ENCODE measurements at regions not wholly inside any gene's neighbourhood (a gene's known extent, or its start where the extent isn't known, plus 50 kb on each side); places are given as distances from the start of the nearest gene placed in this dataset.

DNA sequence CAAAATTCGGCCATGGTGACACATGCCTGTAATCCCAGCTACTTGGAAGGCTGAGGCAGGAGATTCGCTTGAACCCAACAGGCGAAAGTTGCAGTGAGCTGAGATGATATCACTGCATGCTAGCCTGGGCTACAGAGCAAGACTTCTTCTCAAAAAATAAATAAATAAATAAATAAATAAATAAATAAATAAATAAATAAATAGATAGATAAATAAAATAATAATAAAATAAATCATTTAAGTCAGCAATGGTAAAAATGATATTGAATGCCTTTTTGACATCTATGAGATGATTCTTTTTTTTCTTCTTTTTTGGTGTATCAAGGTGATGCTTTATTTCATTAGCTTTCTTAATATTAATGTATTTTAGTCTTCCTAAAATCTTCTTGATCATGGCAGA is 221.7 kb upstream of the RXFP2 start:
- TF ChIP-seq, protein P1, sequence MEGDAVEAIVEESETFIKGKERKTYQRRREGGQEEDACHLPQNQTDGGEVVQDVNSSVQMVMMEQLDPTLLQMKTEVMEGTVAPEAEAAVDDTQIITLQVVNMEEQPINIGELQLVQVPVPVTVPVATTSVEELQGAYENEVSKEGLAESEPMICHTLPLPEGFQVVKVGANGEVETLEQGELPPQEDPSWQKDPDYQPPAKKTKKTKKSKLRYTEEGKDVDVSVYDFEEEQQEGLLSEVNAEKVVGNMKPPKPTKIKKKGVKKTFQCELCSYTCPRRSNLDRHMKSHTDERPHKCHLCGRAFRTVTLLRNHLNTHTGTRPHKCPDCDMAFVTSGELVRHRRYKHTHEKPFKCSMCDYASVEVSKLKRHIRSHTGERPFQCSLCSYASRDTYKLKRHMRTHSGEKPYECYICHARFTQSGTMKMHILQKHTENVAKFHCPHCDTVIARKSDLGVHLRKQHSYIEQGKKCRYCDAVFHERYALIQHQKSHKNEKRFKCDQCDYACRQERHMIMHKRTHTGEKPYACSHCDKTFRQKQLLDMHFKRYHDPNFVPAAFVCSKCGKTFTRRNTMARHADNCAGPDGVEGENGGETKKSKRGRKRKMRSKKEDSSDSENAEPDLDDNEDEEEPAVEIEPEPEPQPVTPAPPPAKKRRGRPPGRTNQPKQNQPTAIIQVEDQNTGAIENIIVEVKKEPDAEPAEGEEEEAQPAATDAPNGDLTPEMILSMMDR (IDR thresholded peaks at IDR 0.05; ENCODE audit: low read depth, low read length), result no peak
- H3K9me3 ChIP-seq (ENCODE audit: control insufficient read depth, insufficient read depth, low read length), result no peaks in the 10 kb centered on the region
- CTCF ChIA-PET, result interaction anchor here (1.4 to 2.6 kb wide), 2 partner anchors 20 to 93 kb away, joined by 5 to 16 read pairs; no protein-coding TSS in a partner anchor
- POLR2A ChIA-PET, result no interaction called here
- H3K27ac ChIP-seq (ENCODE audit: low read depth, low read length), result no peak overlapping the region
- H3K4me3 ChIP-seq (ENCODE audit: low read depth, low read length), result no peak overlapping the region
- peaks cover 4% of the 10 kb centered on the region for H3K27me3 ChIP-seq (ENCODE audit: control insufficient read depth, insufficient read depth, low read length)
- no peak for DNase-seq (ENCODE audit: low read depth, low spot score)

DNA sequence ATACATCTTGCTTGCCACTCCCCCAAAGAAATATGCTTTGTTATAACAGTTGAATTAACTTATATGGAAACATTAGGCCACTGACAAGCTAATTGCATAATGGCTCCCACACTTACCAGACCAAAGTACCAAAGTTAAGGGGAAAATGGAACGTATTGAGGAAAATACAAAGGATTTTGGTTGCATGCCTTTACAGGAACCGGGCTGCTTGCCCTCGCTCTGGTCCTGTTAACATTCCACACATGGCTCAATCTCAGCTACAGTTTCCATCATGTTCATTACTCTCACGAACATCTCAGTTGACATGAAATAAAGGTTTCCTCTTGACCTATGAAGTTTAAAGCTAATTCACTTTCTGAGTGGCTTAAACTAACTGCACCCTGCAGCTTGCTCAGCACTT is 220.7 kb upstream of the RXFP2 start:
- no peak for DNase-seq (ENCODE audit: low read depth, low spot score)
- ChIA-PET POLR2A (no interaction called here), CTCF (interaction anchor here (0.6 to 2.6 kb wide), 3 partner anchors 19 to 201 kb away, joined by 3 to 16 read pairs (median 5); no protein-coding TSS in a partner anchor)
- TF ChIP-seq, protein P1 (IDR thresholded peaks at IDR 0.05; ENCODE audit: low read depth, low read length), result no peak
- H3K27ac ChIP-seq (ENCODE audit: low read depth, low read length), result no peak overlapping the region
- peaks cover 4% of the 10 kb centered on the region for H3K27me3 ChIP-seq (ENCODE audit: control insufficient read depth, insufficient read depth, low read length)
- H3K9me3 ChIP-seq (ENCODE audit: control insufficient read depth, insufficient read depth, low read length), result no peaks in the 10 kb centered on the region
- H3K4me3 ChIP-seq (ENCODE audit: low read depth, low read length), result no peak overlapping the region

DNA sequence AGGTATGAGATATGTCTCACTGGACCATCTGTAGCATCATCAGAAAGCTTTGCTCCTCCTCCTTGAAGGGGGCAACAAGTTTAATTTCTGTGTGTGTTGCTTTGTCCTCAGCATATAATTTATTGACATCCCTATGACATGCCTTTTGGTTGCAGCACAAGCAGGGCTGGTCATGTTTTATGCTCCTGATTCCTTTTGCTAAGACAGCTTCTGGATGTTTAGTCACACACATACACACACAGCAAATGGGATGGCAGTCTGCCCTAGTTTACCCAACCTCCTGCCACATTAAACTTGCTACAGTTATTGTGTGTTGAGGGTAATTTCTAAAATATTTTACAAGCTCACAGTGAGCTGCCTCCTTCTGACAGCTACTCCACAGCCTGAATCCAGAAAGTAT is 217.9 kb upstream of the RXFP2 start:
- H3K27me3 ChIP-seq (ENCODE audit: control insufficient read depth, insufficient read depth, low read length), result peaks cover 4% of the 10 kb centered on the region
- TF ChIP-seq, protein P1 (IDR thresholded peaks at IDR 0.05; ENCODE audit: low read depth, low read length), result no peak
- CTCF ChIA-PET, result interaction anchor here (0.6 to 2.5 kb wide), 3 partner anchors 15 to 90 kb away, joined by 3 to 13 read pairs (median 5); no protein-coding TSS in a partner anchor
- H3K27ac ChIP-seq (ENCODE audit: low read depth, low read length), result no peak overlapping the region
- H3K9me3 ChIP-seq (ENCODE audit: control insufficient read depth, insufficient read depth, low read length), result no peaks in the 10 kb centered on the region
- POLR2A ChIA-PET, result no interaction called here
- no peak for DNase-seq (ENCODE audit: low read depth, low spot score)
- H3K4me3 ChIP-seq (ENCODE audit: low read depth, low read length), result no peak overlapping the region

DNA sequence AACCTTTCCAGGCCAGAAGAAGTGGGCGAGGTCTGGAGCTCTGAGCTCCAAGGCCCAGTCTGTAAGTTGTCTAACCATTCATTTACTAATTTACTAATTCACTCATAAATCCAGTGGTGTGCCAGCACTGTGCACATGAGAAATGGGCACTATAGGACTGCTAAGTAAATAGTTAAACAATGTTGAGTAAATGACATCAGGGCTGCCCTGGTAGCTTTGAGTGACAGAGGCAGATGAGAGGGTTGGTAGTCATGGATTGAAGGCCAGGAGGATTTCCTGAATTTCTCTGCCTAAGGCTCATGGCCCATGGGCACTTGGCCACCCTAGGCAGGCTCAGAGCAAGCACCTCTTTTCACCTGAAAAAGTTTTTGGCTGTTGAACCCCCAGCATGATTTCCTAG is 216.9 kb upstream of the RXFP2 start:
- Histone ChIP-seq H3K4me3 (ENCODE audit: low read depth, low read length) (no peak overlapping the region), H3K27ac (ENCODE audit: low read depth, low read length) (no peak overlapping the region), H3K9me3 (ENCODE audit: control insufficient read depth, insufficient read depth, low read length) (no peaks in the 10 kb centered on the region), H3K27me3 (ENCODE audit: control insufficient read depth, insufficient read depth, low read length) (peaks cover 4% of the 10 kb centered on the region)
- ChIA-PET CTCF (interaction anchor here (1.0 to 2.5 kb wide), 2 partner anchors 16 to 91 kb away, joined by 5 to 13 read pairs; no protein-coding TSS in a partner anchor), POLR2A (no interaction called here)
- TF ChIP-seq, protein P1 (IDR thresholded peaks at IDR 0.05; ENCODE audit: low read depth, low read length), result no peak
- no peak for DNase-seq (ENCODE audit: low read depth, low spot score)

DNA sequence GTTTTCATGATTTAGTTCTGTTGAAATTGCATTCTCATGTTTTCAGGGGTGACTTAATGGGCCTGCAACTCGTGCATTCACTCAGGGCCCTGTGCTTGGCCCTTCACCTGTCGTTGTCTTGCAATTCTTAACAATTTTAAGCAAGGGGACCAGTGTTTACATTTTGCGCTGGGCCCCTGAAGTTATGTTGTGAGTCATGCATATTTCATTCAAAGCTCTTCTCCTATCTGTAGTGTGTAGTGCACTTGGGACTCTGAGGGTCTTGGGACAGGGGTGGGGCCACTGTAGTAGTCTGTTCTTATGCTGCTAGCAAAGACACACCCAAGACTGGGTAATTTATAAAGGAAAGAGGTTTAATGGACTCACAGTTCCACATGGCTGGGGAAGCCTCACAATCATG is 211.2 kb upstream of the RXFP2 start:
- no peak for DNase-seq (ENCODE audit: low read depth, low spot score)
- Histone ChIP-seq H3K4me3 (ENCODE audit: low read depth, low read length) (no peak overlapping the region), H3K27me3 (ENCODE audit: control insufficient read depth, insufficient read depth, low read length) (no peaks in the 10 kb centered on the region), H3K27ac (ENCODE audit: low read depth, low read length) (no peak overlapping the region), H3K9me3 (ENCODE audit: control insufficient read depth, insufficient read depth, low read length) (no peaks in the 10 kb centered on the region)
- TF ChIP-seq, protein P1 (IDR thresholded peaks at IDR 0.05; ENCODE audit: low read depth, low read length), result no peak
- ChIA-PET POLR2A (no interaction called here), CTCF (no interaction called here)

All from AG04450 (cell line).